ENCODE measurements at regions not wholly inside any gene's neighbourhood (a gene's known extent, or its start where the extent isn't known, plus 50 kb on each side); places are given as distances from the start of the nearest gene placed in this dataset.

Small RNA genes in the stretch of these regions (small RNA-seq; reads per million reads assigned to genes)
- gene MIR190A (256 to 347 (median 257) reads per million in 3 experiments), gene MIR6085 (0 reads per million in 3 experiments), gene MIR8067 (0 reads per million in 3 experiments), gene RF00017 (0 reads per million in 3 experiments)
